Spleen (tissue), 11 donors: ENCODE measurements at regions not wholly inside any gene's neighbourhood (a gene's known extent, or its start where the extent isn't known, plus 50 kb on each side); places are given as distances from the start of the nearest gene placed in this dataset.

ENCODE experiments used
- DNase-seq: peaks from one replicate; pipeline ENCODE4 v3.0.0-alpha.2; 2020
- H3K27ac ChIP-seq, 8 donors: fragments of 200-600 bp; sonication (generic) in 7 of 8; 1 replicate in 4 of 8; 2 replicates in 4 of 8; pipeline versions ENCODE4 v1.5.0 to v1.8.0; 2016 to 2021; ENCODE audit warnings: inconsistent platforms in 4 of 8, mild to moderate bottlenecking in 4 of 8, moderate library complexity in 1 of 8
- H3K27me3 ChIP-seq, 7 donors: fragments of 200-600 bp; sonication (generic) in 6 of 7; replicated peaks in 1 of 7; 1 replicate in 4 of 7; 2 replicates in 3 of 7; pipeline versions ENCODE4 v1.5.0 to v1.8.0; 2016 to 2021; ENCODE audit warnings: inconsistent platforms in 3 of 7, mild to moderate bottlenecking in 1 of 7
- H3K36me3 ChIP-seq, 6 donors: fragments of 200-600 bp; sonication (generic) in 5 of 6; 1 replicate in 4 of 6; 2 replicates in 2 of 6; pipeline versions ENCODE4 v1.5.0 to v1.8.0; 2016 to 2021; ENCODE audit warnings: inconsistent platforms in 2 of 6
- H3K4me1 ChIP-seq, 6 donors: fragments of 200-600 bp; sonication (generic) in 5 of 6; 1 replicate in 3 of 6; 2 replicates in 3 of 6; pipeline versions ENCODE4 v1.5.0 to v1.8.0; 2016 to 2021; ENCODE audit warnings: inconsistent platforms in 3 of 6
- H3K4me3 ChIP-seq, 8 donors: fragments of 200-600 bp; sonication (generic) in 7 of 8; 1 replicate in 4 of 8; 2 replicates in 4 of 8; pipeline versions ENCODE4 v1.5.0 to v1.8.0; 2016 to 2021; ENCODE audit warnings: inconsistent platforms in 4 of 8, mild to moderate bottlenecking in 4 of 8, moderate library complexity in 2 of 8
- H3K9me3 ChIP-seq, 8 donors: fragments of 200-600 bp; sonication (generic) in 7 of 8; 1 replicate in 4 of 8; 2 replicates in 4 of 8; pipeline versions ENCODE4 v1.5.0 to v1.8.0; 2016 to 2021; ENCODE audit warnings: inconsistent platforms in 4 of 8
- POLR2A ChIP-seq, 3 donors: fragments of 450-650 bp; IDR thresholded peaks; one replicate each; pipeline ENCODE4 v1.5.1; 2017; ENCODE audit warnings: antibody characterized with exemption in 3 of 3, mild to moderate bottlenecking in 1 of 3
- POLR2AphosphoS5 ChIP-seq, 3 donors: sonication (generic); formaldehyde crosslinking; IDR thresholded peaks; one replicate each; pipeline ENCODE4 v1.5.1; 2017; ENCODE audit warnings: antibody characterized with exemption in 3 of 3
- WGBS, 5 donors: extraction: QIAGEN DNeasy Blood & Tissue Kit in 3 of 5; methylation state at CpG; one replicate each; pipeline versions ENCODE4 v1.1.5 to v1.1.7; 2013 to 2018; 5-methylcytosine and 5-hydroxymethylcytosine counted together
- intact Hi-C: fragments of 100-400 bp; cut with DNase I; formaldehyde crosslinking; loops from one replicate; pipeline ENCODE4 v1.15.0; 2023; ENCODE audit warnings: low total_unique reads
- TF ChIP-seq, protein P1 (sequence below), 11 experiments: fragments of 200-600 bp in 7 of 11; fragments of 450-650 bp in 4 of 11; sonication (generic) in 4 of 11; IDR thresholded peaks in 8 of 11; conservative IDR thresholded peaks in 3 of 11; 1 replicate in 7 of 11; 2 replicates in 4 of 11; pipeline versions ENCODE4 v1.4.0 to v1.8.0; 2016 to 2021; ENCODE audit warnings: antibody characterized with exemption in 11 of 11, inconsistent platforms in 4 of 11, mild to moderate bottlenecking in 1 of 11
- donor health status: healthy with polysubstance abuse.
- donor health status: DM: no; HTN: no; CAD: no; lungs with moderate emphysema.
- donor health status: DM: no; HTN: no; CAD: no.
- donor health status: Bipolar disorder and iron deficiency.
- donor health status: healthy.
- donor health status: DM: no; HTN: no; CAD: no.
- donor health status: DM: yes; HTN: yes; CAD: no.

GRCh38 chr3:168407381-168407780 is 311.7 kb upstream of the GOLIM4 start:
- intact Hi-C loops: no loop called here
- Histone ChIP-seq H3K4me3 (no peak overlapping the region), H3K27ac (no peak overlapping the region), H3K9me3 (peaks cover 0 to 6% (median 0%) of the 10 kb centered on the region in 8 donors), H3K27me3 (no peaks in the 10 kb centered on the region), H3K36me3 (no peaks in the 10 kb centered on the region), H3K4me1 (no peaks in the 10 kb centered on the region)
- no peak for DNase-seq
- TF ChIP-seq POLR2AphosphoS5 (IDR thresholded peaks at IDR 0.05): no peak
- TF ChIP-seq, protein P1, sequence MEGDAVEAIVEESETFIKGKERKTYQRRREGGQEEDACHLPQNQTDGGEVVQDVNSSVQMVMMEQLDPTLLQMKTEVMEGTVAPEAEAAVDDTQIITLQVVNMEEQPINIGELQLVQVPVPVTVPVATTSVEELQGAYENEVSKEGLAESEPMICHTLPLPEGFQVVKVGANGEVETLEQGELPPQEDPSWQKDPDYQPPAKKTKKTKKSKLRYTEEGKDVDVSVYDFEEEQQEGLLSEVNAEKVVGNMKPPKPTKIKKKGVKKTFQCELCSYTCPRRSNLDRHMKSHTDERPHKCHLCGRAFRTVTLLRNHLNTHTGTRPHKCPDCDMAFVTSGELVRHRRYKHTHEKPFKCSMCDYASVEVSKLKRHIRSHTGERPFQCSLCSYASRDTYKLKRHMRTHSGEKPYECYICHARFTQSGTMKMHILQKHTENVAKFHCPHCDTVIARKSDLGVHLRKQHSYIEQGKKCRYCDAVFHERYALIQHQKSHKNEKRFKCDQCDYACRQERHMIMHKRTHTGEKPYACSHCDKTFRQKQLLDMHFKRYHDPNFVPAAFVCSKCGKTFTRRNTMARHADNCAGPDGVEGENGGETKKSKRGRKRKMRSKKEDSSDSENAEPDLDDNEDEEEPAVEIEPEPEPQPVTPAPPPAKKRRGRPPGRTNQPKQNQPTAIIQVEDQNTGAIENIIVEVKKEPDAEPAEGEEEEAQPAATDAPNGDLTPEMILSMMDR (IDR thresholded peaks at IDR 0.05 in 8 of 11, conservative IDR thresholded peaks at IDR 0.05 in 3 of 11): no peak
- no peak for TF ChIP-seq POLR2A (IDR thresholded peaks at IDR 0.05)

- TF ChIP-seq POLR2AphosphoS5 (IDR thresholded peaks at IDR 0.05): no peak
- TF ChIP-seq, protein P1 (IDR thresholded peaks at IDR 0.05 in 8 of 11, conservative IDR thresholded peaks at IDR 0.05 in 3 of 11): no peak
- TF ChIP-seq POLR2A (IDR thresholded peaks at IDR 0.05): no peak
- Histone ChIP-seq H3K27ac (no peak overlapping the region), H3K27me3 (no peaks in the 10 kb centered on the region), H3K36me3 (no peaks in the 10 kb centered on the region), H3K9me3 (peaks cover 0 to 6% (median 0%) of the 10 kb centered on the region in 8 donors), H3K4me1 (no peaks in the 10 kb centered on the region), H3K4me3 (no peak overlapping the region)
- intact Hi-C loops: no loop called here
- 96 to 98% (median 97%) methylated on average over 1 of the region's 1 CpG for WGBS, 5 donors
- DNase-seq: no peak
These were observed 309.6 kb upstream of the GOLIM4 start for GRCh38 chr3:168405288-168405687.

GRCh38 chr3:168398371-168399025 is 302.8 kb upstream of the GOLIM4 start:
- Histone ChIP-seq H3K36me3 (no peaks in the 10 kb centered on the region), H3K4me1 (no peaks in the 10 kb centered on the region), H3K27ac (no peak overlapping the region), H3K9me3 (no peaks in the 10 kb centered on the region), H3K27me3 (no peaks in the 10 kb centered on the region), H3K4me3 (no peak overlapping the region)
- TF ChIP-seq POLR2A (IDR thresholded peaks at IDR 0.05): no peak
- TF ChIP-seq, protein P1 (IDR thresholded peaks at IDR 0.05 in 8 of 11, conservative IDR thresholded peaks at IDR 0.05 in 3 of 11): no peak
- no peak for TF ChIP-seq POLR2AphosphoS5 (IDR thresholded peaks at IDR 0.05)
- intact Hi-C loops: no loop called here
- no peak for DNase-seq

- intact Hi-C loops: no loop called here
- Histone ChIP-seq H3K36me3 (no peaks in the 10 kb centered on the region), H3K9me3 (no peaks in the 10 kb centered on the region), H3K27ac (no peak overlapping the region), H3K4me1 (no peaks in the 10 kb centered on the region), H3K27me3 (no peaks in the 10 kb centered on the region), H3K4me3 (no peak overlapping the region)
- TF ChIP-seq, protein P1 (IDR thresholded peaks at IDR 0.05 in 8 of 11, conservative IDR thresholded peaks at IDR 0.05 in 3 of 11): no peak
- TF ChIP-seq POLR2AphosphoS5 (IDR thresholded peaks at IDR 0.05) (no peak), POLR2A (IDR thresholded peaks at IDR 0.05) (no peak)
- no peak for DNase-seq
- 77 to 100% (median 79%) methylated on average over 1 of the region's 1 CpG for WGBS, 5 donors
These were observed 301.1 kb upstream of the GOLIM4 start for GRCh38 chr3:168396861-168397260.
